GM23248 (cell line): ENCODE measurements at regions not wholly inside any gene's neighbourhood (a gene's known extent, or its start where the extent isn't known, plus 50 kb on each side); places are given as distances from the start of the nearest gene placed in this dataset.
A peak's percentile ranks its signal among the peaks of the same experiment; 100 is the strongest.

Experiments
- DNase-seq: peaks from one replicate; pipeline ENCODE4 v3.0.0-alpha.2; 2015
- H2AFZ ChIP-seq: fragments of 200-600 bp; sonication (generic); 2 replicates; pipeline ENCODE4 v1.6.1; 2016; ENCODE audit warnings: antibody characterized with exemption
- H3F3A ChIP-seq: fragments of 200-600 bp; sonication (generic); 2 replicates; pipeline ENCODE4 v1.6.1; 2016; ENCODE audit warnings: mild to moderate bottlenecking, antibody characterized with exemption, mixed run types; ENCODE audit not compliant: insufficient read depth
- H3K27ac ChIP-seq: fragments of 200-600 bp; sonication (generic); 2 replicates; pipeline ENCODE4 v1.5.1; 2016; ENCODE audit warnings: mild to moderate bottlenecking
- H3K27me3 ChIP-seq: fragments of 200-600 bp; sonication (generic); replicated peaks from 2 replicates; pipeline ENCODE4 v1.6.1; 2016; ENCODE audit warnings: mild to moderate bottlenecking; ENCODE audit not compliant: insufficient read depth
- H3K36me3 ChIP-seq: fragments of 200-600 bp; sonication (generic); 2 replicates; pipeline ENCODE4 v1.6.1; 2016; ENCODE audit warnings: low read depth, mild to moderate bottlenecking
- H3K4me1 ChIP-seq: fragments of 200-600 bp; sonication (generic); 2 replicates; pipeline ENCODE4 v1.6.1; 2016; ENCODE audit warnings: mild to moderate bottlenecking; ENCODE audit not compliant: insufficient read depth
- H3K4me2 ChIP-seq: fragments of 200-600 bp; sonication (generic); one replicate; pipeline ENCODE4 v1.6.1; 2016; ENCODE audit warnings: mild to moderate bottlenecking; ENCODE audit not compliant: unreplicated experiment
- H3K4me3 ChIP-seq: fragments of 200-600 bp; sonication (generic); 2 replicates; pipeline ENCODE4 v1.5.1; 2016; ENCODE audit warnings: mild to moderate bottlenecking
- H3K79me2 ChIP-seq: fragments of 200-600 bp; sonication (generic); 2 replicates; pipeline ENCODE4 v1.6.1; 2016; ENCODE audit warnings: mild to moderate bottlenecking; ENCODE audit not compliant: insufficient read depth
- H3K9ac ChIP-seq: fragments of 200-600 bp; sonication (generic); 2 replicates; pipeline ENCODE4 v1.6.1; 2016; ENCODE audit warnings: mild to moderate bottlenecking
- H3K9me2 ChIP-seq: fragments of 200-600 bp; sonication (generic); 2 replicates; pipeline ENCODE4 v1.6.1; 2016; ENCODE audit warnings: mixed run types, mild to moderate bottlenecking, moderate library complexity; ENCODE audit not compliant: insufficient read depth
- H3K9me3 ChIP-seq: fragments of 200-600 bp; sonication (generic); one replicate; pipeline ENCODE4 v1.6.1; 2017; ENCODE audit warnings: low read depth
- H4K20me1 ChIP-seq: fragments of 200-600 bp; sonication (generic); 2 replicates; pipeline ENCODE4 v1.6.0; 2016; ENCODE audit not compliant: insufficient read depth
- EZH2 ChIP-seq: fragments of 200-600 bp; sonication (generic); IDR thresholded peaks from 2 replicates; pipeline ENCODE4 v1.6.1; 2018; ENCODE audit warnings: antibody characterized with exemption, mild to moderate bottlenecking; ENCODE audit not compliant: insufficient read depth, poor library complexity, severe bottlenecking
- EZH2phosphoT487 ChIP-seq: fragments of 200-600 bp; sonication (generic); IDR thresholded peaks from 2 replicates; pipeline ENCODE4 v1.6.1; 2018; ENCODE audit warnings: antibody characterized with exemption, moderate library complexity, mild to moderate bottlenecking, low read depth; ENCODE audit not compliant: insufficient read depth
- WGBS, 2 experiments: methylation state at CpG; one replicate each; pipeline ENCODE4 v1.1.6; 2015 to 2017; ENCODE audit warnings: low lambda C conversion rate in 2 of 2, low coverage in 1 of 2; ENCODE audit errors: missing lambda C conversion rate in 2 of 2; 5-methylcytosine and 5-hydroxymethylcytosine counted together
- in situ Hi-C: fragments of 300-500 bp; cut with MboI; formaldehyde crosslinking; loops from 2 replicates; pipeline ENCODE4 v1.15.0; 2020

GRCh38 chr3:156760333-156760732 lies 65.8 kb upstream of the LEKR1 start:
- H3K4me2 ChIP-seq: peak overlapping the region; percentile 5
- no peaks in the 10 kb centered on the region for H3K9me3 ChIP-seq

GRCh38 chr3:156761007-156761406 lies 65.1 kb upstream of the LEKR1 start:
- no peak for DNase-seq
- Histone ChIP-seq H2AFZ (peak overlapping the region; percentile 43), H3K9ac (no peak overlapping the region)

More at GRCh38 chr3:156760333-156760732, 65.8 kb upstream of the LEKR1 start:
- TF ChIP-seq EZH2: no peak
- TF ChIP-seq EZH2phosphoT487: no peak
- Histone ChIP-seq H3F3A (peaks cover 32% of the 10 kb centered on the region), H3K9me2 (no peaks in the 10 kb centered on the region), H3K9ac (no peak overlapping the region), H2AFZ (peak overlapping the region; percentile 43), H3K79me2 (no peaks in the 10 kb centered on the region), H3K4me1 (peaks cover 35% of the 10 kb centered on the region), H3K36me3 (no peaks in the 10 kb centered on the region), H4K20me1 (no peaks in the 10 kb centered on the region), H3K27me3 (no peaks in the 10 kb centered on the region), H3K27ac (no peak overlapping the region), H3K4me3 (no peak overlapping the region)
- in situ Hi-C loops: no loop called here
- DNase-seq: no peak

GRCh38 chr3:156761713-156762451 lies 64.3 kb upstream of the LEKR1 start:
- Histone ChIP-seq H3K9me3 (no peaks in the 10 kb centered on the region), H3K9ac (0 out of 2 replicates have a peak overlapping the region, but pooled peaks have one; percentile 9), H3K9me2 (no peaks in the 10 kb centered on the region), H4K20me1 (no peaks in the 10 kb centered on the region), H3K27me3 (no peaks in the 10 kb centered on the region), H3K4me2 (no peak overlapping the region), H3K4me1 (peaks cover 37% of the 10 kb centered on the region), H3F3A (peaks cover 36% of the 10 kb centered on the region), H3K36me3 (no peaks in the 10 kb centered on the region), H3K4me3 (no peak overlapping the region), H2AFZ (no peak overlapping the region), H3K27ac (peak overlapping the region; percentile 66), H3K79me2 (no peaks in the 10 kb centered on the region)
- in situ Hi-C loops: no loop called here
- TF ChIP-seq EZH2 (no peak), EZH2phosphoT487 (no peak)
- 65 to 68% methylated on average over 4 of the region's 4 CpGs for WGBS, 2 experiments
- DNase-seq: peak; percentile 35

More at GRCh38 chr3:156761007-156761406, 65.1 kb upstream of the LEKR1 start:
- Histone ChIP-seq H3K9me2 (no peaks in the 10 kb centered on the region), H4K20me1 (no peaks in the 10 kb centered on the region), H3K4me1 (peaks cover 37% of the 10 kb centered on the region), H3K27me3 (no peaks in the 10 kb centered on the region), H3K4me2 (no peak overlapping the region), H3K79me2 (no peaks in the 10 kb centered on the region), H3F3A (peaks cover 36% of the 10 kb centered on the region), H3K36me3 (no peaks in the 10 kb centered on the region), H3K4me3 (no peak overlapping the region), H3K27ac (no peak overlapping the region), H3K9me3 (no peaks in the 10 kb centered on the region)
- in situ Hi-C loops: no loop called here
- WGBS, 2 experiments: 72 to 75% methylated on average over 2 of the region's 2 CpGs
- TF ChIP-seq EZH2 (no peak), EZH2phosphoT487 (no peak)

- no peak for TF ChIP-seq EZH2phosphoT487
- TF ChIP-seq EZH2: no peak
- peaks cover 36% of the 10 kb centered on the region for H3F3A ChIP-seq
- H3K27me3 ChIP-seq: no peaks in the 10 kb centered on the region
- no peaks in the 10 kb centered on the region for H3K9me3 ChIP-seq
- DNase-seq: peak; percentile 87
- no peaks in the 10 kb centered on the region for H3K36me3 ChIP-seq
- H3K9me2 ChIP-seq: no peaks in the 10 kb centered on the region
- peak overlapping the region; percentile 10 for H3K4me2 ChIP-seq
- H3K4me3 ChIP-seq: no peak overlapping the region
- H3K4me1 ChIP-seq: peaks cover 37% of the 10 kb centered on the region
- WGBS, 2 experiments: 17 to 19% methylated on average over 4 of the region's 4 CpGs
- in situ Hi-C loops: no loop called here
- H4K20me1 ChIP-seq: no peaks in the 10 kb centered on the region
- no peak overlapping the region for H2AFZ ChIP-seq
- H3K27ac ChIP-seq: peak overlapping the region; percentile 66
- no peaks in the 10 kb centered on the region for H3K79me2 ChIP-seq
- H3K9ac ChIP-seq: peak overlapping the region; percentile 9
Observed at GRCh38 chr3:156762631-156763185, 63.4 kb upstream of the LEKR1 start.
